GM19438 (cell line): ENCODE measurements at regions not wholly inside any gene's neighbourhood (a gene's known extent, or its start where the extent isn't known, plus 50 kb on each side); places are given as distances from the start of the nearest gene placed in this dataset.

Experiments used
- ATAC-seq: cut with Tn5 transposase; IDR thresholded peaks from one replicate; pipeline ENCODE4 v1.9.1; 2021; ENCODE audit warnings: low read depth; ENCODE audit not compliant: unreplicated experiment

GRCh38 chr3:27861046-27862036, 139.2 kb upstream of the EOMES start:
- ATAC-seq = no peak

GRCh38 chr3:27865731-27866130, 143.6 kb upstream of the EOMES start:
- no peak for ATAC-seq

- ATAC-seq = no peak
Observed at GRCh38 chr3:27869152-27869551, 147.0 kb upstream of the EOMES start.

GRCh38 chr3:27877061-27878013, 155.2 kb upstream of the EOMES start:
- ATAC-seq = no peak

GRCh38 chr3:27878014-27878383, 155.9 kb upstream of the EOMES start:
- ATAC-seq = no peak

- no peak for ATAC-seq
Observed at GRCh38 chr3:27880969-27881892, 159.1 kb upstream of the EOMES start.

GRCh38 chr3:27883266-27883665, 161.1 kb upstream of the EOMES start:
- ATAC-seq = no peak

- ATAC-seq = no peak
Observed at GRCh38 chr3:27885641-27886040, 163.5 kb upstream of the EOMES start.

GRCh38 chr3:27888562-27888961, 166.4 kb upstream of the EOMES start:
- ATAC-seq = no peak

- no peak for ATAC-seq
Observed at GRCh38 chr3:27889745-27890144, 167.6 kb upstream of the EOMES start.

GRCh38 chr3:27900316-27900715, 178.2 kb upstream of the EOMES start:
- ATAC-seq = no peak

GRCh38 chr3:27903446-27903845, 181.3 kb upstream of the EOMES start:
- no peak for ATAC-seq

- ATAC-seq = no peak
Observed at GRCh38 chr3:27905625-27906024, 183.5 kb upstream of the EOMES start.

GRCh38 chr3:27907148-27907547, 185.0 kb upstream of the EOMES start:
- no peak for ATAC-seq

GRCh38 chr3:27907929-27908328, 185.8 kb upstream of the EOMES start:
- no peak for ATAC-seq

GRCh38 chr3:27910456-27910855, 188.3 kb upstream of the EOMES start:
- ATAC-seq = no peak

GRCh38 chr3:27914199-27914598, 192.1 kb upstream of the EOMES start:
- no peak for ATAC-seq

- ATAC-seq = no peak
Observed at GRCh38 chr3:27923349-27924068, 201.4 kb upstream of the EOMES start.

- ATAC-seq = no peak
Observed at GRCh38 chr3:27927882-27928281, 205.8 kb upstream of the EOMES start.
